ENCODE measurements at regions not wholly inside any gene's neighbourhood (a gene's known extent, or its start where the extent isn't known, plus 50 kb on each side); places are given as distances from the start of the nearest gene placed in this dataset.

- TF ChIP-seq CTCF (IDR thresholded peaks at IDR 0.05): no peak
These were observed 714.4 kb downstream of the METTL15 start for GRCh38 chr11:28822576-28822975.

- TF ChIP-seq CTCF (IDR thresholded peaks at IDR 0.05): no peak
These were observed 712.3 kb downstream of the METTL15 start for GRCh38 chr11:28820296-28820989.

GRCh38 chr11:28819741-28820140 lies 711.6 kb downstream of the METTL15 start:
- TF ChIP-seq CTCF (IDR thresholded peaks at IDR 0.05): no peak

GRCh38 chr11:28815110-28815509 lies 706.9 kb downstream of the METTL15 start:
- TF ChIP-seq CTCF (IDR thresholded peaks at IDR 0.05): no peak

- no peak for TF ChIP-seq CTCF (IDR thresholded peaks at IDR 0.05)
These were observed 700.6 kb downstream of the METTL15 start for GRCh38 chr11:28808771-28809170.

GRCh38 chr11:28799316-28799715 lies 691.1 kb downstream of the METTL15 start:
- no peak for TF ChIP-seq CTCF (IDR thresholded peaks at IDR 0.05)

- TF ChIP-seq CTCF (IDR thresholded peaks at IDR 0.05): no peak
These were observed 690.1 kb downstream of the METTL15 start for GRCh38 chr11:28798286-28798685.

- TF ChIP-seq CTCF (IDR thresholded peaks at IDR 0.05): no peak
These were observed 689.3 kb downstream of the METTL15 start for GRCh38 chr11:28797536-28797935.

Data from LNCAP (cell line).